Common myeloid progenitor, CD34-positive (primary cell): ENCODE measurements at regions not wholly inside any gene's neighbourhood (a gene's known extent, or its start where the extent isn't known, plus 50 kb on each side); places are given as distances from the start of the nearest gene placed in this dataset.

Experiments used
- CTCF ChIA-PET: fragments of 350-600 bp; sonication (Branson Sonifier 250); formaldehyde crosslinking; loops from one replicate; lab custom pipeline; 2021; ENCODE audit warnings: antibody characterized with exemption; lab: Charles Lee
- POLR2A ChIA-PET: fragments of 350-600 bp; sonication (Branson Sonifier 250); formaldehyde crosslinking; loops from one replicate; lab custom pipeline; 2021; ENCODE audit warnings: antibody characterized with exemption; lab: Charles Lee
- DNase-seq, 3 donors: peaks; one replicate each; pipeline versions ENCODE4 v3.0.0 to v3.0.0-alpha.2; 2013
- H3K27ac ChIP-seq, 2 experiments: 1 replicate in 1 of 2; 2 replicates in 1 of 2; pipeline ENCODE4 v1.7.0; 2013; ENCODE audit warnings: inconsistent platforms in 2 of 2, low read length in 2 of 2, mild to moderate bottlenecking in 2 of 2, low read depth in 1 of 2, moderate library complexity in 1 of 2; ENCODE audit not compliant: severe bottlenecking in 2 of 2, insufficient read depth in 1 of 2, poor library complexity in 1 of 2
- H3K27me3 ChIP-seq, 5 experiments: replicated peaks in 2 of 5; 1 replicate in 3 of 5; 2 replicates in 2 of 5; pipeline versions ENCODE4 v1.6.1 to v1.7.0; 2013; ENCODE audit warnings: low read length in 4 of 5, mild to moderate bottlenecking in 2 of 5, moderate library complexity in 2 of 5, inconsistent platforms in 1 of 5; ENCODE audit not compliant: insufficient read depth in 5 of 5, control insufficient read depth in 4 of 5
- H3K36me3 ChIP-seq, 4 experiments: 1 replicate in 2 of 4; 2 replicates in 2 of 4; pipeline versions ENCODE4 v1.6.1 to v1.7.0; 2013; ENCODE audit warnings: low read length in 3 of 4, control low read depth in 1 of 4, mild to moderate bottlenecking in 1 of 4; ENCODE audit not compliant: control insufficient read depth in 4 of 4, insufficient read depth in 4 of 4
- H3K4me1 ChIP-seq, 4 experiments: 1 replicate in 3 of 4; 2 replicates in 1 of 4; pipeline versions ENCODE4 v1.6.1 to v1.7.1; 2013; ENCODE audit warnings: low read length in 3 of 4, mild to moderate bottlenecking in 3 of 4, control low read depth in 1 of 4, inconsistent platforms in 1 of 4, moderate library complexity in 1 of 4; ENCODE audit not compliant: control insufficient read depth in 4 of 4, insufficient read depth in 4 of 4; ENCODE audit errors: control extremely low read depth in 1 of 4
- H3K4me3 ChIP-seq, 7 experiments: 1 replicate in 4 of 7; 2 replicates in 3 of 7; pipeline versions ENCODE4 v1.5.1 to v1.7.0; 2013; ENCODE audit warnings: mild to moderate bottlenecking in 7 of 7, low read length in 6 of 7, moderate library complexity in 6 of 7, inconsistent platforms in 2 of 7, low read depth in 2 of 7, control low read depth in 1 of 7; ENCODE audit not compliant: insufficient read depth in 4 of 7, control insufficient read depth in 1 of 7; ENCODE audit errors: extremely low read depth in 1 of 7
- H3K9me3 ChIP-seq, 5 experiments: 1 replicate in 4 of 5; 2 replicates in 1 of 5; pipeline versions ENCODE4 v1.6.1 to v1.7.1; 2013; ENCODE audit warnings: low read length in 4 of 5, mild to moderate bottlenecking in 2 of 5, inconsistent platforms in 1 of 5, low read depth in 1 of 5, moderate library complexity in 1 of 5; ENCODE audit not compliant: control insufficient read depth in 4 of 5, insufficient read depth in 2 of 5; ENCODE audit errors: control extremely low read depth in 1 of 5
- WGBS: methylation state at CpG from one replicate; pipeline ENCODE4 v1.1.5; 2013; ENCODE audit not compliant: insufficient coverage; 5-methylcytosine and 5-hydroxymethylcytosine counted together

DNA sequence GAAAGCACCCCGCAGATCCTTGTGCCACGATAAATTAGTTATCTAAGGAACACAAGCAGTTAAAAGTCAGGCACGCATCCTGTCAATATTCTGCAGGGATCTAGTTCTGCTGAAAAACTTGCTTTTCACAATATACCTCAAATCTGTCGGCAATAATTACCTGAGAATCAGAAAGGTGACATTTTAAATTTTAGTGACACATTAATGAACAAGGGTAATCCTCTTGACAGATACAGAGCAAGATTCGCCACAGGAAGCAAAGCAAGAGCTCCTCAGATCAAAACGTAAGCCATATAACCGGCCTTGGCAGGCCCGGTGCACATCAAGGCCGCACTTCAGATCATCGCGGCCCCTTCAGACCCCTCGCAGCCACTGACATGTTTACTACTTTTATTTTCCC lies 185.7 kb downstream of the ATPSCKMT start:
- Histone ChIP-seq H3K36me3 (no peaks in the 10 kb centered on the region), H3K9me3 (no peaks in the 10 kb centered on the region), H3K4me1 (no peaks in the 10 kb centered on the region), H3K27me3 (no peaks in the 10 kb centered on the region), H3K27ac (no peak overlapping the region), H3K4me3 (no peak overlapping the region)
- CTCF ChIA-PET: no interaction called here
- POLR2A ChIA-PET: no interaction called here
- WGBS: 71% methylated on average over 9 of the region's 12 CpGs
- DNase-seq: no peak

DNA sequence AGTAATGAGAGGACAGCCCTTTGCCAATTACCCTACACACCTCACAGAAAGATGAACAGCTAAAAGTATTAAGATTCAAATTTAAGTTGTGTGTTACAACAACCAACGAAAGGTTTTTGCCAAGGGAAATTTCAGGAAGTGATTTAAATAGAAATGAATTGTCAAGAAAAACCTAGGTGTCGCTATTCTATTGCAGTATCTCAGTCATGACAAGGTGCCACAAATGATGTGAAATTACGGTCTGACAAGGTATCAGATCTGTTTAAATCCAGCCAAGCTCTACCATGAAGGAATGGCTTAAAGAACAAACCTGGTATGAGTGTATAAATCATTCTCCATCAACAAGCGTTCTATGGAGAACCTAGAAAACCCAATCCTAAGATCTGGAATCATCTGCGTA lies 189.7 kb downstream of the ATPSCKMT start:
- ChIA-PET POLR2A (no interaction called here), CTCF (no interaction called here)
- Histone ChIP-seq H3K27ac (no peak overlapping the region), H3K4me3 (no peak overlapping the region), H3K27me3 (peaks cover 0 to 2% (median 0%) of the 10 kb centered on the region in 5 experiments), H3K4me1 (no peaks in the 10 kb centered on the region), H3K36me3 (no peaks in the 10 kb centered on the region), H3K9me3 (no peaks in the 10 kb centered on the region)
- WGBS: 100% methylated on average over 5 of the region's 5 CpGs
- DNase-seq: no peak

DNA sequence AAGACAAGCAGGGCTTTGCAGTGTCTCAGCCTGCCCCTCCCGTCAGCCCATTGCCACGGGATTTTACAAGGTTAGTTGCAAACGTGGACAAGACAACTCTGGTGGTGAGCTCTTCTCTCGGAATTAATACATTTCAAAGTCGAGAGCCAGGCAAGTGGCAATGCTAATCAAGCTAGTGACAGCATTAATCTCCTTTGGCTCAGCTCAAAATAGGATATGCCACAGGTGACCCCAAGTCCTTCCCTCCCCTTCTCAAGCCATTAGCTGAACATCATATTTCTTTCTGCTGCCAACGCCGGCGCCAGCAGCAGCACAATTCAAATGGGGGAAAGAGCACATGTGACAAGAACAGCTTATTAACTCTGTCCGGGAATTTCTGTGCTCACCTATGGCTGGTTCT lies 190.1 kb downstream of the ATPSCKMT start:
- DNase-seq: no peak

DNA sequence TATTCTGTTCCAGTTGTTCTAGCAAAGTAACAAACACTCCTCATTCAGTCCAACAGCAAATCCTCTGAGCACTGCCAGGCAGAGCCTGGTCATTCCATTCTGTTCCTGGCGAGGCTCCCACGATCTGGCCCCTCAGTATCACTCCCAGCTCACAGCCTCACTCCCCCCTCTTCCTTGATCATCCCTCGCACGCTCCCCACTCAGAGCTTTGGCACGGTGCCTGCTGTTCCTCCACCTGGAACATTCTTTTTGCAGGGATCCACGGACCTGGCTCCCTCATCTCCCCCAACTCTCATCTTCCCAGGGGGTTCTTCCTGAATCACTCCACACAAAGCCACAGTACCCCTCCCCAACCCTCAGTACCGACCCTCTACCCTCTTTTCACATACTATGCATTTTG lies 192.3 kb downstream of the ATPSCKMT start:
- WGBS: 82% methylated on average over 6 of the region's 7 CpGs
- POLR2A ChIA-PET: no interaction called here
- Histone ChIP-seq H3K27ac (no peak overlapping the region), H3K27me3 (peaks cover 0 to 2% (median 0%) of the 10 kb centered on the region in 5 experiments), H3K9me3 (no peaks in the 10 kb centered on the region), H3K4me3 (no peak overlapping the region), H3K4me1 (no peaks in the 10 kb centered on the region), H3K36me3 (no peaks in the 10 kb centered on the region)
- no peak for DNase-seq
- CTCF ChIA-PET: no interaction called here

More for the DNA sequence above, 190.1 kb downstream of the ATPSCKMT start:
- no peak overlapping the region for H3K4me3 ChIP-seq
- no peaks in the 10 kb centered on the region for H3K9me3 ChIP-seq
- peaks cover 0 to 2% (median 0%) of the 10 kb centered on the region in 5 experiments for H3K27me3 ChIP-seq
- WGBS: 86% methylated on average over 9 of the region's 9 CpGs
- no peaks in the 10 kb centered on the region for H3K4me1 ChIP-seq
- ChIA-PET POLR2A (no interaction called here), CTCF (no interaction called here)
- H3K36me3 ChIP-seq: no peaks in the 10 kb centered on the region
- no peak overlapping the region for H3K27ac ChIP-seq

DNA sequence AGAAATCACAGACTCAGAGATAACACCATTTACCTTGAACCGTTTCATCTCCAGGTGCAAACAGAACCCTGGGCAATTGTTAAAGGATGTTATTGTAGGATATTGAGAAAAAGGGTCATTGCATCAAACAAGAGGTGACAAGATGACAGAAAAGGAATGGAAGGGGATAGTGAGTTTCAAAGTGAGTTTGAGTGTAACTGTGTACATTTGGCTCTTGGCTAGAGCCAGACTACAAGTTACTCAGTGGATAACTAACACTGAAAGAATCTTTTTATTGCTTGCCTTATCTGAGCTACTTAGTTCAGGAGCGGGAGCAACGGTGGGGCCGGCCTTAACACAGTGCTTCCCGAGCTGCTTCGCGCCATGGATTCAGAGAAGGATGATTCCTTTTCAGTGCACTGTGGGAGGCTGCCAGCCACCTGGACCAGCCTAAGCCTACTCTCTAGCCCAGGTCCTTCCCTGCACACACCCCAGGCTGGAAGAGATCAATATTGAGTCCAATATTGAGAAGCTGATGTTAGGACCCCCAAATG lies 193.4 kb downstream of the ATPSCKMT start:
- Histone ChIP-seq H3K4me1 (no peaks in the 10 kb centered on the region), H3K4me3 (no peak overlapping the region), H3K27ac (no peak overlapping the region), H3K36me3 (no peaks in the 10 kb centered on the region), H3K27me3 (peaks cover 0 to 2% (median 0%) of the 10 kb centered on the region in 5 experiments), H3K9me3 (peaks cover 1 to 8% (median 2%) of the 10 kb centered on the region in 5 experiments)
- ChIA-PET CTCF (no interaction called here), POLR2A (no interaction called here)
- DNase-seq: no peak
- WGBS: 44% methylated on average over 7 of the region's 7 CpGs

DNA sequence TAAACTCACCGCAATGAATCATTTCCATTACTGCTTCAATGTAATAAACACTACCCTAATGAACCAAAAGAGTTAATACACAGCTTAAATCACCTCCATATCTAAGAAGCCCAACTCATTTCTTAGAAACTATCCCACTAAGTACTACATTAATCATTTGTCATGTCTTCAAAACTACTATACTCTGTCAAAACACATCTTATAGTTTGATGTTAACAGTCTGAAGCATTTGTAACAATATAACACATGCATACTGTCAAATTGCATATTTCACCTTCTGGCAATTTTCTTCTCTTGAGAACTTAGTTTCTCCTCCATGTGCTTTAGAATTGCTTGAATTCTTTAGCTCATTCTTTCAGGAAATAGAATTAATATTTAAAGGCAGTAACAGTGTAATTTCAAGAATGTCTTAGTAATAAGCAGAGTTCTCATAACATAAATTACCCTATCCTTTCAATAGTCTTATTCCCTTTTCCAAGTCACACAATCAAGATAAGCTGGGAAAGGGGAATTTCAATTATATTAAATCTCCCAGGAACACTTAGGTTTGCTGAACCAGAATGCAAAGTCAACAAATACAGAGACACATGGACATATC lies 199.7 kb downstream of the ATPSCKMT start:
- ChIA-PET CTCF (no interaction called here), POLR2A (no interaction called here)
- Histone ChIP-seq H3K27me3 (no peaks in the 10 kb centered on the region), H3K36me3 (no peaks in the 10 kb centered on the region), H3K27ac (no peak overlapping the region), H3K9me3 (peaks cover 2 to 8% (median 2%) of the 10 kb centered on the region in 5 experiments), H3K4me3 (no peak overlapping the region), H3K4me1 (no peaks in the 10 kb centered on the region)
- WGBS: 100% methylated on average over 1 of the region's 1 CpG
- no peak for DNase-seq

DNA sequence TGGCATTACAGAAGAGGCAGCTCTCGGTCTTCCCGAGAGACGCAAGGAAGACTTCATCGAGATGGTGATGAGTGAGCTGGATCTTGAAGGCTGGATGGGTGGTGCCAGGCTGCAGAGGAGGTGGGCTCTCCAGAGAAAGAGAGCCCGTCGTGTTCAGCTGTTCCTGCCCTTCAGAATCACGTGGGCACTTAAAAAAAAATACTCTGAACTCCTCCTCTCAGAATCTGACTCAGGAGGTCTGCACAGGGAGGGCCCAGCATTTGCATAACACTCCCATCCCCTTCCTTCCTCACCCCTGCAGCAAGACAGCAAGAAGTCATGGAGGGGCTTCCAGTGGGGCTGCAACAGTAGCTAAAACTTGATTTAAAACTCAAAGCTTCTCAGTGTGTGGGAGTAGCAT lies 203.0 kb downstream of the ATPSCKMT start:
- no peak overlapping the region for H3K4me3 ChIP-seq
- H3K4me1 ChIP-seq: no peaks in the 10 kb centered on the region
- peaks cover under 1 to 3% (median 2%) of the 10 kb centered on the region in 5 experiments for H3K9me3 ChIP-seq
- ChIA-PET CTCF (no interaction called here), POLR2A (no interaction called here)
- no peak overlapping the region for H3K27ac ChIP-seq
- DNase-seq: no peak
- H3K36me3 ChIP-seq: no peaks in the 10 kb centered on the region
- 85% methylated on average over 7 of the region's 7 CpGs for WGBS
- no peaks in the 10 kb centered on the region for H3K27me3 ChIP-seq
